TTC549 (cell line): ENCODE measurements at regions not wholly inside any gene's neighbourhood (a gene's known extent, or its start where the extent isn't known, plus 50 kb on each side); places are given as distances from the start of the nearest gene placed in this dataset.
A peak's percentile ranks its signal among the peaks of the same experiment; 100 is the strongest.
"Not testable (repeated sequence)": the region's sequence is repeated elsewhere in the genome, so short reads cannot be mapped to it uniquely, and the experiment has no call there.

Experiments
- FAIRE-seq: peaks from 2 replicates; lab custom pipeline; 2012; peaks lifted over from hg19 to GRCh38; lab: Jason Lieb, UNC

DNA sequence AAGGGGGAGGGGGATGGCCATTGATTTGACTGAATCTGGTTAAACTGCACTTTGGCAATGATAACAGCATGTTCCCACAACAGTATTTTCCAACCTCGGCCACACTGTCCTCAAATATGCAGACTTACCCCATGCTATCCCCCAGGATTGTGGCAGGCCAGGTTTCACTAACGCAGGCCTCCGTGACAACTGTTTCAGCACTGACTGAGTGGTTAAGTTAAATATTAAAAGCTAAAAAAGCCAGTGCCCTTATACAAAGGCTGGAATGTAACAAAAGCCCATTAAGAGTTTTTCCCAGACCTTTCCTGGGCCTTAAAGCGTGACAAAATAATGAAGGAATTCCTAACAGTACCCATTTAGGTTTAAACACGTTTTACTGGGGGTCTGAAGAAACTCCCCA is 202.9 kb downstream of the USP25 start:
- FAIRE-seq, result no peak

DNA sequence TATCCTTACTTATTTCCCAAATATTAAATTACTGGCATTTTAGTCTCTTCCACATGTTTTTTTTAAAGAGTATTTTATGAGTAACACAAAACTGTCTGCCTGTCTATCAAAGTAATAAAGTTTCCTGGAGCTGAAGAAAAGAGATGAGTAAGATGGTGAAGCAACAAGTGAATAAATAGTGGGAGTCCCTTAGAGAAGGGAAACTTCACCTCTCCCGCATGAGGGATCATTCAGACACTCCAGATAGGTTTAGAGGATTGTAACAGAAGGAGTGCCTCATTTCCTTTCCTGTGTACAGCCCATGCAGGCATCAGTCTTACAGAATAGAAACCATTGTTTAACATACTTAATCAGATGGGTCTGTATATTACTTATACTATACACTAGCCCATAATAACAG is 205.7 kb downstream of the USP25 start:
- no peak for FAIRE-seq

DNA sequence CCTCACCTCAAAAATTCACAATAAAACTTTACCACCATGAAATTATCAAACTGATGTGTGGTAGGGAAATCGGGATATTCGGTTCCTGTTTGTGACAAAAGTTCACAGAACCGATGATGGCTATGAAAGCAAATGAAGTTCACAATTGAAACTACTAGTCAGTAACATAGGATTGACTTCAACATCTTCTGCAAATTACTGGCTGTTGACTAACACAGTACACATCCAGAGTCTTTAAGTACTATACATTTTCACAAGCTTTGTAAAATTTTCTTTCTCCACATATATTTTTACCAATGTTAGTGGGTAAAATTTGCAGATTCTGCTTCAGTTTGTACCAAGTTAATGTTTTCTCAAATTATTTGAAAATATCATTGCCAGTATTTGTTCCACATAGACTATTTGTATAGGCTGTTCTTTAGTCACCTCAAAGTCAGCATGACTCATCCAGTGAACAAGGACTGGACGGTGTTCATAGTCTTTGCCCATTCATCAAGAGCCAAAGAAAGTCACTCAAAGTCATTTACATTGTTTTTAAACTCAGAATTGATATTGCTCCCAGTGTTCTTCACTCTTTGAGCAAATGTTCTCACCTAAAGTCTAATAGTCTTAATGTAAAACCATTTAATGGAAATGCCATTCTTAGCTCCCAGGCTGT is 213.4 kb downstream of the USP25 start:
- FAIRE-seq, result peak; percentile 62

DNA sequence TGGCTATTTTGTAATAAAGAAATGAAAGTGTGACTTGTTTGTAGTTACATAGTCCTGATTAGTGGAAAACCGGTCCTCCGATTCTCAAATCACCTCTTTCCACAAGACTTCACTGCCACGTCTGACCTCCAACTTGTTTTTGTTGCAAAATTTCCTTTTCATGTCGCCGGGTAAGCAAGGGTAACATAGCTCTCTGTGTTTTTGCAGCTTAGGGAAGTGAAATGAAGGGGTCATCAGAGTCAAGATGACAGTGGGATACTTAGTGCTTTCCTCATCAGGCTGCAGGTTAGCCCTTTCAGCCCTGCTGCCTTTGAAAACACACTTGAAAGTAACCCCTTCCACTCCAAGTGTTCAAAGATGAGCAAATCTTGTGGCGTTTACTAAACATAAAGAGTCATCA is 217.9 kb downstream of the USP25 start:
- peak; percentile 77 for FAIRE-seq

DNA sequence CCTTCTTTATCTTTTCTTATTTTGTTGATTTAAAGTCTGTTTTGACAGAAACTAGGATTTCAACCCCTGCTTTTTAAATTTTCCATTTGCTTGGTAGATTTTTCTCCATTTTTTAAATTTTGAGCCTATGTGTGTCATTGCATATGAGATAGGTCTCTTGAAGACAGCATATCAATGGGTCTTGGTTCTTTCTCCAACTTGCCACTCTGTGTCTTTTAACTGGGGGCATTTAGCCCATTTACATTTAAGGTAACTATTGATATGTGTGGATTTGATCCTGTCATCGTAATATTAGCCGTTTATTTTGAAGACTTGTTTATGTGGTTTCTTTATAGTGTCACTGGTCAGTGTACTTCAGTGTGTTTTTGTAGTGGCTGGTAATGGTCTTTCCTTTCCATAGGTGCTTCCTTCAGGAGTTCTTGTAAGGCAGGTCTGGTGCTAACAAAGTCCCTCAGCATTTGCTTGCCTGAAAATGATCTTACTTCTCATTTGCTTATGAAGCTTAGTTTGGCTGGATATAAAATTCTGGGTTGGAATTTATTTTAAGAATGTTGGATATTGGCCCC is 223.9 kb downstream of the USP25 start:
- no peak for FAIRE-seq

DNA sequence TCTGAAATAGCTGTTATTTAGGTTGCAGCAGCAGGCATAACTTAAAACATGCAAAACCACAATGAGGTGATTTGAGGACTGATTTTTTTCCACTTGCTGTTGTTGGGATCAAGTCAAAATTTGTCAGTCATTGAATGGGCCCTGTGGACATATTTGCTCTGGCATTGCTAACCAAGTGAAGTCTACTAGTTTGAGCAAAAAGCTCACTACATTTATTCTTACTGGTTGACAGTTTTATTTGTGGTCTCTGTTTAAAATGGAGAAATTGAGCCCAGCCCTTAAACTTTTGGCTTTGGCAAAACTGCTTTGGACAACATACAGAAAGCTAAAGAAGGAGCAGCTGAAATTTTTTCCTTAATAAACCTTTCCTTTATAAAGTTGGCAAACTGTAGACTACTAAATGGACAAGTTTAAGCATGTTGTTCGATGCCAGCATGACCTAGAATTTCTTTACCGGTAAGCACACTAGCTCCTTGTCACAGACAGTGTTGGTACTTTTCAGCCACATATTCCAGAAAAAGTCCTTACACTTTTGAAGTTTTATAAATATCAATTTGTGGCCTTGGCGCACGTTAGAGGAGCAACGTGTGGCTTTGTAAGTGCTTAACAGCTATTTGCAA is 234.6 kb downstream of the USP25 start:
- FAIRE-seq, result no peak

DNA sequence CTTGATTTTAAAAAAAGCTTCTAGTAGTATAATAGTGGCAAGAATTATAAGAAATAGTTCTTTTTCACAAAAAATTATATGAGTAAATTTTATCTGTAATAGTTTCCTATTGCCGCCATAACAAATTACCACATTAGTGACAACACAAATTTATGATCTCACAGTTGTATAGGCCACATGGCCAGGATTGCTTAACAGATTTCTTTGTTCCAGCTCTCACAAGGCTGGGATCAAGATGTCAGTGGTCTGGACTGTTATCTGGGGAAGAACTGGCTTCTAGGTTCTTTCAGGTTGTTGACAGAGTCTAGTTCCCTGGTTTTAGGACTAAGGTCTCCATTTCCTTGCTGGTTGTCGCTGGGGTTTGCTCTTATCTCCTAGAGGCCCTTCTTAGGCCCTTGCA is 236.4 kb downstream of the USP25 start:
- FAIRE-seq, result no peak

DNA sequence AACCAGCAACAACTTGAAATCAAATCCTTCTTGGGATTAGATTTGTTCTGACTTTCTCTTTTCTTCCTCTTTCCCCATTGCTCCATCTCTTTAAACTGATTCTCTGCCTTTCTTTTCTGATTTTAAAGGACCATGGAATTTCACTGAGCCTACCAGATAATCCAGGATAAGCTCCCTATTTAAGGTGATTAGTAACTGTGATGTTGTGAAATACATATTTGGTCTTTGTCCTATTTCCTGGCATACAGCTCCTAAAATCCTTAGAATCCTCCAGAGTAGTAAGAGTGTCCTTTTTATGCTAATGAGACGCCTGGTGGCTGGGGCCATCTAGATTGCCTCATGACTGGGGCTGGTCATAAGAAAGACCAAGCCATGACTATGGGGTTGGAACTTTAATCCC is 236.9 kb downstream of the USP25 start:
- FAIRE-seq, result peak; percentile 32

DNA sequence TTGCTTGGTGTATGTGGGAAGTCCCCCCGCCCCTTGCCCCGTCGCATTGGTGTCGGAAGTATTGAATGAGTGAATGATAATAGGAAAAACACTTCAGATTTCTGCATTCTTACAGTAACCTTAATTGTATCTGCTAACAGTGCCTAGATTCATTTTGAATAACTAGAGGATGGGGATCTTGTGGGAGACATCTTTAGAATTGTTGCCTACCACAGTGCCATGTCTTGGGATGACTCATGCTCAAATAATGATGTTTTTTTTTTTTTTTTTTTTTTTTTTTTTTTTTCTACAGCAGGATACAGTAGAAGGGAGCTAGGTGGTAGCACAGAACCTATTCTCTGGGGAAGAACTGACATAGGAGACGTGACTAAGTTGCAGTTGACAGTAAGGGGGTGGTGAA is 237.9 kb downstream of the USP25 start:
- FAIRE-seq, result no peak

DNA sequence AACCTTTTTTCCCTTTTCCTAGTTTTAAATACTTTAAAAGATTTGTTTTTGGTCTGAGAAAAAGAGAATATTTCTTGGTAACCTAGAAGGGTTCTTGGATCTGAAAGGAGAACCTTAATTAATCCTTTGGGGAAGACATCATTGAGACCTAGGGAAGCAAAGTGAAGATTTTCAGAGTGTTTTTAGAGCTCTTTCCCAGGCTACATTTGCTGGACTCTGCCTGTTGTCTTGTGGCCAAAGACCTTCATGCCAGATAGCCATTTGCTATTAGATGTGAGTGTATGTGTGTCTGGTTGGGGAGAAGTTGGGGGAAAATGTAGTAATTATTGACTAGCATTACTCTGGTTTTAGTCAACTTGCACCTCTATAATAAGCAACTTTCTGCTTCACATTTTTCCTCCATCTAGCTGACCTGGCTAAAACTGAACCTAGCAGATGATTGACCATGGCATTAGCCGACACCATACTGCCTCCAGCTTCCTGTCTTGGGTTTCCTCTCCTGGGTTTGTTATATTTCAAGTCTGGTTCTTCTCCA is 239.1 kb downstream of the USP25 start:
- no peak for FAIRE-seq

DNA sequence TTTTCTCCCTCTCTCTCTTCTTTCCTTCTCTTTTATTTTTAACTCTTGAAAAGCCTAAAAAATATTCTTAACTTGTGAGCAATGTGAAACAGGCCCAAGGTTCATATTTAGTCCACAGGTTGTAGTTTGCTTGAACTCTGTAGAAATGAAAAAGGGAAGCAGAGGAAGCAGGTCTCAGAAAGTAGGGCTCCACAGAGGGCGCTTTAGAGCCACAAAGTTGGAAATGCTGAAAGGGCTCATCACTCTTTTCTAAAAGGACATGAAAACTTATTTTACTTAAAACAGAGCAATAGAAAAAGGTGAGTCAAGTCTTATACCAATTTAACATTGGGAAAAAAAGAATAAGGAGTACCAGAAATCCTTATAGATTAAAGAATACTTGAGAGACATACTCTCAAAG is 247.0 kb downstream of the USP25 start:
- FAIRE-seq, result peak; percentile 84

DNA sequence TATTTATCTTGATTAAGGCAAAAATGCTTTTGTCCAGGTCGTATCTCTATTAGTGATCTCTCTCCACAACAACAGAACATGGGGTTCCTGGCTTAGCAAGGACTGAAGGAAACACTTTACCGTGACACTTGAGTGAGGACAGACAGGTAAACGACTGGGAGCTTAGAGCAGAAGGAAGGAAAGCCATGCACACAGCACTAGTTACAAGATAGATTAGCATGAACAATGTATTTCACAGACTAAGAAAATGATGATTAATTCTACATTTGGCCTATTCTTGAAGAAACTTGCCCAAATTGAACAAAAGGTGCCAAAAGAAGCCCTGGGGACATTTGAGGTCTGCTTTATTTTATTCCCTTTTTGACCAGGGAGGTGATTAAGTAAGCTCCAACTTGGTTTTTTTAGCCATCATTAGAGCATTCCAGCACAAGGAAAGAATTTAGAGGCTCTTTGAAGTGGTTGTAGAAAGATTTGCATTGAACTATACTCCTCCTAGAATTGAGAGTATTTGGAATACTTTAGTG is 248.5 kb downstream of the USP25 start:
- peak; percentile 92 for FAIRE-seq

DNA sequence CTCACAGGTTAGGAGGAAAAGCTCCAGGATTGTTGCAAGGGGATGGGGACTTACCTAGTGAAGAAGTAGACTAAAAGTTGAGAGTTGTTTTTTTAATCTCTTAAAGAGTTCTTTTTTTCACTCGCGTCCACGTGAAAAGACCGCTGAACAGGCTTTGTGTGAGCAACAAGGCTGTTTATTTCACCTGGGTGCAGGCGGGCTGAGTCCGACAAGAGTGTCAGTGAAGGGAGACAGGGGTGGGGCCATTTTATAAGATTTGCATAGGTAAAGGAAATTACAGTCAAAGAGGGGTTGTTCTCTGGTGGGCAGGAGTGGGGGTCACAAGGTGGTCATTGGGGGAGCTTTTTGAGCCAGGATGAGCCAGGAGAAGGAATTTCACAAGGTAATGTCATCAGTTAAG is 249.7 kb downstream of the USP25 start:
- FAIRE-seq, result not testable (repeated sequence)

DNA sequence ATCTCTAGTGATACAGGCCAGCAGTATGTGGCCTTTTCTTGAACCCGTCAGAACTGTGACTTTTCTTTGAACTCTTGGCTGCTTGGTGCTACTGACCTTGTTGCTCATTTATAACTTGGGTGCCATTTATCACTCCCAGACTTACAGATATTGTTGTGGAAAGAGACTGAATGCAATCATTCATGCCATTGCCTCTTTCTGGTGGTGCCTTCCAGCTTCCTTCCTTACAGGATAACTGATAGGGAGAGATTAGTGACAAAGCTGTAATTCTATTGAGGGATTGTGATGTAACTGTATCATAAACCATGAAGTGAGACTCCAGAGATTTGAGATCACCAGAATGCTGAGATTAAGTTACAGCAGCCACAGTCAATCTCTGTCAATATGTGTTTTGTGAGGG is 256.5 kb downstream of the USP25 start:
- FAIRE-seq, result no peak

DNA sequence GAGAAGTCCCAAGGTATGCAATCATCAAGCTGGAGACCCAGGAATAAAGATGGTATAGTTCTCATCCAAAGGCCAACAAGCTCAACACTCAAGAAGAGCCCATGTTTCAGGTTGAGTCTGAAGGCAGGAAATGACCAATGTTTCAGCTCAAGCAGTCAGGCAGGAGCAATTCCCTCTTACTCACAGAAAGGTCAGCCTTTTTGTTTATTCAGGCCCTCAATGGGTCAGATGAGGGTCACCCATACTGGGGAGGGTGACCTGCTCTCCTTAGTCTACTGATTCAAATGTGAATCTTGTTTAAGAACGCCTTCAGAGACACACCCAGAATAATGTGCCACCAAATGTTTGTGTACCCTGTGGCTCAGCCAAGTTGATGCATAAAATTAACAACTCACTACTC is 262.4 kb downstream of the USP25 start:
- FAIRE-seq, result no peak

DNA sequence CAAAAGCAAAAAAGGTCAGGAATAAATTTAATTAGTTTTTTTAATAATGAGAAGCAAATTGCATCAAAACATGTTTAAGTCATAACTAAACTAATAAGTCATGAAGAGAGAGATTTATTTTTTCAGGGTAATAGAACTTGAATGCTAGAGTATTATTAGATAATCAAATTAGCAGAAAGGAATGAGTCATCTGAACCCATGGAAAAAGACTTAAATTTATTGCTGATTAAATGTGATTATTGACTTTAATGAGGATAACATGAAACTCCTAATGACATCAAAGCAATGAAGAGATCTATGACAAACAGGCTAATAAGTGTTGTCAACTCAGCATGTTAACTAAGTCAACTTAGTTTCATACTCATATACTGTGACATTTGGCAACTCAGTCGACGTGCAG is 264.2 kb downstream of the USP25 start:
- no peak for FAIRE-seq

DNA sequence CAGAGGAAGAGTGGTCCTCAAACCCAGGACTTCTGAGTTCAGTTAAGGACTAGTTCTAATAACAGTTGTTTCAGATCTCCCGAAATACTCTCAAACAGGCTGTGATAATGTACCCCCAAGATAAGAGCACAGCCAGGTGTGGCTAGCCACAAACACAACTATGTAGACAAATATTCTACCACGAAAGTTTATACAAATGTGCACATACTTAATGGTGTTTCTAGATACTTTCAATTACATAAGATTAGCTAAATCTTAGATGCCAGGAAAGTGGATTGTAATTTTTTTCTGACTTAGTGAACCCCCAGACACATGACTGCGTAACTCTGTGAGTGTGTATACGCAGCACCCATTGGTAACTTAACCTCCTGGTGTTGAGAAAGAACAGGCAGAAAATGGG is 270.0 kb downstream of the USP25 start:
- no peak for FAIRE-seq

DNA sequence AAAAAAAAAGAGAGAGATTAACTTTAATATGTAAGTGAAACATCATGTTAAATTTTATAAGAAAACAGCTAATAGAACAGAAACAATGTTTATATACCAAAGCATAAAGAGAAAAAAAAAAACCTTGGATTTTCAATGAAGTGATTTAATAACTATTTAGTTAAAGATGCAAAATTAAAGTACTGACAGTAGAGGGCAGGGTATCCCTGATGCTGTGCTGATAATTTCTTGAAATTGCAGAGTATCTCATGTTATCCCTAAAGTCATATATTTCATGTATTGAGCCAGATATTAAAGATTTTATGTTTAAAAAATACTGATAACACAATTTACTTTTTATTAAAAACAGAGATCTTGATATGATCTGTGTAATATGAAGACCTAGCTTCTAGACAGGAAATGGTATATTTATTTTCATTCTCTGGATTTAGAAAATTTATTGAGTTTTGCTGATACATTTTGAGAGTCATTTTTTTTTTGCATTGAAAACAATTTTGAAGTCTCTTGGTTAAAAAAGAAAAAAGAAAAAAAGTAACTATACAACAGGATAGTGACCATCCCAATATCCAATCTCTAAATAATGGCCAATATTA is 273.2 kb downstream of the USP25 start:
- FAIRE-seq, result peak; percentile 98

DNA sequence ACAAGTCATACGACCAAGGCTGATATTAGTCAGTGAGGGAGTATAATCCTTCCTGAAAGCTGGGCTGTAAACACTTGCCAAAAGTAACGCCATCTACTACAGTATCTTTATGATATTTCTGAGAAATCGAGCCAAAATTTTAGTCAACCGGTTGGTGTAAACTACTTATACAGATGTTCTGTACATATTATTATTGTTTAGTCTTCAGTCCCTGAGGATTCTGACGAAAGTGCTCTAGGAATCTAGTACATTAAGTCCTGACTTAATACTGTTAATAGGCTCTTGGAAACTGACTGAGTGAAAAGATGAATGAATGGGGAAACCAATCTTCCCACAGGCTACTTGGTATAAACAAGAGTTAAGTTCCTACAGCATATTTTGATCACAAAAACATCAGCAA is 274.3 kb downstream of the USP25 start:
- FAIRE-seq, result no peak

DNA sequence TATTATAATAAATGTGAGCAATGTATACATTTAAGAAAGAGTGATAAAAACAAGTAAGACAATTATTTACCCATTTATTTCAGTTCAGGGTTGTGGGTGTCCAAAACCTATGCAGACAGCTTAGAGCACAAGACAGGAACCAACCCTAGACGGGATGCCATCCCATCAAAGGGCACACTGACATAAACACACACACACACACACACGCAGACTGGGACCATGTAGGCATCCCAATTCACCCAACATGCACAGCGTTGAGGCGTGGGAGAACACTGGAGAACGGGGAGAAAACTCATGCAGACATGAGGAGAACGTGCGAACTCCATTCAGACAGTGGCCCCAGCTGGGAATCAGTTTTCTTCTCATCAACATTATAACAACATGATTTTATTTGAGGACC is 274.7 kb downstream of the USP25 start:
- no peak for FAIRE-seq

DNA sequence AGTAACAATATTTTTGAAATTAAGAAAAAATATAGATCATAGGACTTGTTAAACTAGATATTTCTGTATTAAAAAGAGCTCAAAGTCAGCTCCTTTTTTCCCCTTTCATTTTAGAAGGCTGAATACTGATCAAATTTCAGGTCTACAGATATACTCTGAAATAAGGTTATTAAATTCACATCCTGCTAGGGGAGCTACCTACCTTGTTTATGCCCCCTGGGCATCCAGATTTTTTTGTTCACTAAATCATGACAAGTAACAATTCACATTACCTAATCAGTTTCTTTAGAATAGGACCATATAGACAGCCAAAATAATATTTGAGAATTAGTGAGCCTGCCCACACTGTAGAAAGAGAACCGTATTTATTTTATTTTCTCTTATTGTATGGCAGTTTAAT is 276.2 kb downstream of the USP25 start:
- peak; percentile 75 for FAIRE-seq

DNA sequence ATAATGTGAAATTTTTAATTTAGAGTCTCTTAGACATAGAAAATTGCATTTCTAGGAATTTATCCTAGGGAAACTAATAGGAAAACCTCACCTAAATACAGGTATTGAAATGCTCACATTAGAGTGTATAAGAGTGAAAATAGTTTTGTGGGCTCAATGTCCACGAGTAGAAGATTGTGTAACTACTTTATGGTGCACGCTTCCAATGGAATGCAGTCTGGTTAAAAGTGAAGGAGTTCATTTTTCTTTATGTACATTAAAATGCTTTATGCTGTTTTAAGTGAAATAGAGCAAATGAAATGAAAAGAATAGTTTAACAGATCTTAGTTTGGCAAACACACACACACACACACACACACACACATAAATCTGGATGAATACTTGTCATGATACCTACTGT is 278.2 kb downstream of the USP25 start:
- no peak for FAIRE-seq

DNA sequence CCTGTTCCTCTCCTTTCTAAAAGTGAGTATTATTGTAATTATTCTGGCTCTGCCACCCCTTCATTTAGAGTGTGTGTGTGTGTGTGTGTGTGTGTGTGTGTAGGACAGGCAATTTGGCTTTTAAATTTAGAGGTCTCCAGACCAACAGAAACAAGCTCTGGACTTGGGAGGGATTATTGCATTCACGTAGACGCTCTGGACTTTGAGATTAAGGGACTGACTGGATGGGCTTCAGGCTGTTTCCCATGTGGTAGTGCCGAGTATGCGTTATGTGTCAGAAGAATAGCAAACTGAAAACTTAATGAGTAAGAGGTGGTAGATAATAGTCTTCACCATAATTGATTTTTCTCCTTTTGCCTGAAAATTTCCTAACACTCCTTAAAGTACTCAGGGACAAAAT is 281.9 kb downstream of the USP25 start:
- FAIRE-seq, result no peak
